Esophagus squamous epithelium (tissue), 4 donors: ENCODE measurements at regions not wholly inside any gene's neighbourhood (a gene's known extent, or its start where the extent isn't known, plus 50 kb on each side); places are given as distances from the start of the nearest gene placed in this dataset.

ENCODE experiments used
- POLR2A ChIP-seq, 4 donors: fragments of 450-650 bp; IDR thresholded peaks; one replicate each; pipeline ENCODE4 v1.6.1; 2017; ENCODE audit warnings: antibody characterized with exemption in 4 of 4, mild to moderate bottlenecking in 4 of 4, moderate library complexity in 3 of 4
- TF ChIP-seq, protein P1 (sequence below), 6 experiments: fragments of 450-650 bp in 4 of 6; fragments of 200-600 bp in 2 of 6; sonication (generic) in 2 of 6; IDR thresholded peaks; one replicate each; pipeline ENCODE4 v1.5.1; 2016 to 2019; ENCODE audit warnings: antibody characterized with exemption in 6 of 6, mild to moderate bottlenecking in 4 of 6, moderate library complexity in 4 of 6

DNA sequence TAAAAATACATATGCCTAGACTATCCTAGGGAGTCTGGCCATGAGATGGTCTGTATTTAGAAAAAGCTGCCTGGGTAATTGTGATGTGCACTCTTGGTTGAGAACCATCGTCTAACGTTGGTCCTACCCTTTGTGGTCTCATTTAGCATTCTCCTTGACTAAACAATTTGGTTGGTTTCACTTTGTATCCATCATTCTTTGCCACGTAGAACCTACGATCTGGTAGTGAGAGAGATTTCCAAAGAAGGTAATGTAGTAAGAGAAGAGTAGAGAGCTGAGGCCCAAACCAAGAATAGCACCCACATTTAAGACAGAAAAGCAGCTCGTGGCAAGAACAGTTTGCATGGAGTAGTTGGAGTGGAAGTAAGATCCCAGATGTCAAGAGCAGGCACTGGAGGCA is 219.8 kb downstream of the TMEM200A start:
- TF ChIP-seq, protein P1, sequence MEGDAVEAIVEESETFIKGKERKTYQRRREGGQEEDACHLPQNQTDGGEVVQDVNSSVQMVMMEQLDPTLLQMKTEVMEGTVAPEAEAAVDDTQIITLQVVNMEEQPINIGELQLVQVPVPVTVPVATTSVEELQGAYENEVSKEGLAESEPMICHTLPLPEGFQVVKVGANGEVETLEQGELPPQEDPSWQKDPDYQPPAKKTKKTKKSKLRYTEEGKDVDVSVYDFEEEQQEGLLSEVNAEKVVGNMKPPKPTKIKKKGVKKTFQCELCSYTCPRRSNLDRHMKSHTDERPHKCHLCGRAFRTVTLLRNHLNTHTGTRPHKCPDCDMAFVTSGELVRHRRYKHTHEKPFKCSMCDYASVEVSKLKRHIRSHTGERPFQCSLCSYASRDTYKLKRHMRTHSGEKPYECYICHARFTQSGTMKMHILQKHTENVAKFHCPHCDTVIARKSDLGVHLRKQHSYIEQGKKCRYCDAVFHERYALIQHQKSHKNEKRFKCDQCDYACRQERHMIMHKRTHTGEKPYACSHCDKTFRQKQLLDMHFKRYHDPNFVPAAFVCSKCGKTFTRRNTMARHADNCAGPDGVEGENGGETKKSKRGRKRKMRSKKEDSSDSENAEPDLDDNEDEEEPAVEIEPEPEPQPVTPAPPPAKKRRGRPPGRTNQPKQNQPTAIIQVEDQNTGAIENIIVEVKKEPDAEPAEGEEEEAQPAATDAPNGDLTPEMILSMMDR (IDR thresholded peaks at IDR 0.05): no peak
- TF ChIP-seq POLR2A (IDR thresholded peaks at IDR 0.05): no peak
